Aorta (tissue), 5 donors: ENCODE measurements at regions not wholly inside any gene's neighbourhood (a gene's known extent, or its start where the extent isn't known, plus 50 kb on each side); places are given as distances from the start of the nearest gene placed in this dataset.

Experiments
- ATAC-seq: fragments of 200-7000 bp; cut with Tn5 transposase; one replicate; pipeline ENCODE4 v1.9.1; 2022; ENCODE audit warnings: moderate library complexity; ENCODE audit not compliant: low FRiP score
- DNase-seq, 2 donors: peaks; one replicate each; pipeline ENCODE4 v3.0.0-alpha.2; 2020
- H3K27ac ChIP-seq, 2 donors: one replicate each; pipeline ENCODE4 v1.5.1; 2013; ENCODE audit warnings: low read length in 2 of 2, mild to moderate bottlenecking in 2 of 2, moderate library complexity in 2 of 2, control low read depth in 1 of 2, inconsistent platforms in 1 of 2, low read depth in 1 of 2
- H3K27me3 ChIP-seq, 2 donors: one replicate each; pipeline ENCODE4 v1.6.1; 2013; ENCODE audit warnings: control low read depth in 1 of 2, low read length in 1 of 2, mild to moderate bottlenecking in 1 of 2, moderate library complexity in 1 of 2; ENCODE audit not compliant: insufficient read depth in 2 of 2, control insufficient read depth in 1 of 2
- H3K36me3 ChIP-seq, 2 donors: one replicate each; pipeline ENCODE4 v1.6.1; 2013; ENCODE audit warnings: control low read depth in 1 of 2, low read length in 1 of 2, mild to moderate bottlenecking in 1 of 2; ENCODE audit not compliant: insufficient read depth in 2 of 2, control insufficient read depth in 1 of 2
- H3K4me1 ChIP-seq, 2 donors: one replicate each; pipeline ENCODE4 v1.6.1; 2013; ENCODE audit warnings: low read length in 2 of 2, control low read depth in 1 of 2, mild to moderate bottlenecking in 1 of 2, moderate library complexity in 1 of 2; ENCODE audit not compliant: insufficient read depth in 2 of 2, control insufficient read depth in 1 of 2
- H3K4me3 ChIP-seq, 2 donors: one replicate each; pipeline ENCODE4 v1.5.1; 2013; ENCODE audit warnings: low read length in 2 of 2, control low read depth in 1 of 2, mild to moderate bottlenecking in 1 of 2
- H3K9me3 ChIP-seq: one replicate; pipeline ENCODE4 v1.6.1; 2013; ENCODE audit warnings: mild to moderate bottlenecking, low read length; ENCODE audit not compliant: control insufficient read depth
- WGBS, 2 donors: extraction: QIAGEN DNeasy Blood & Tissue Kit; methylation state at CpG; one replicate each; pipeline ENCODE4 v1.1.7; 2013; 5-methylcytosine and 5-hydroxymethylcytosine counted together
- intact Hi-C, 2 donors: fragments of 100-400 bp; cut with DNase I; formaldehyde crosslinking; loops; one replicate each; pipeline versions ENCODE4 v1.14.2 to v1.15.0; 2022
- donor health status: healthy with polysubstance abuse.
- donor health status: Bipolar disorder and iron deficiency.
- donor health status: DM: no; HTN: no; CAD: no.
- donor health status: DM: no; HTN: no; CAD: no.
- donor health status: DM: yes; HTN: yes; CAD: no.

DNA sequence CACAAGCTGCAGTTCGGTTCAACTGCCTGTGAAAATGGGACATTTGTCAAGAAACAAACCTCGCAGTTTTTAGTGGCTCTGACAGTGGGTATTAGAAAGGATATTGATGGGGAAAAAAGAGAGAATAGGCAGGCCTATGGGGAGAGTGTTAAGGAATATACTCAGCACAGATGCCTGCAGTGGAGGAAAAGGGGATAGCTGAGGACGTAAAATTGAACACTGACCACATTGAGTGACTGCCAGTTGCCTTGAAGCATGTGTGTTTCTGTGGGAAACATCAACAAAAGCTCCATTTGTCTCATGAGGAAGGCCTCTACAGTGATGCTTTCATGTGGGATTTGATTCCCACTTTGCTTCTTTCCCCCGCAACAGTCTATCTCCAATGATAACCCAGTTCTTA is 1042.1 kb downstream of the TUSC7 start:
- WGBS, 2 donors, result 93 to 94% methylated on average over 4 of the region's 4 CpGs

GRCh38 chr3:117752984-117753717 is 1043.6 kb downstream of the TUSC7 start:
- 85 to 91% methylated on average over 3 of the region's 3 CpGs for WGBS, 2 donors
- H3K27ac ChIP-seq, result no peak overlapping the region
- no peak for ATAC-seq
- no peak for DNase-seq
- intact Hi-C loops, result no loop called here
- no peak overlapping the region for H3K4me3 ChIP-seq
- no peaks in the 10 kb centered on the region for H3K4me1 ChIP-seq
- H3K36me3 ChIP-seq, result no peaks in the 10 kb centered on the region
- no peaks in the 10 kb centered on the region for H3K27me3 ChIP-seq
- H3K9me3 ChIP-seq, result no peaks in the 10 kb centered on the region

More for the DNA sequence above, 1042.1 kb downstream of the TUSC7 start:
- intact Hi-C loops, result no loop called here
- H3K9me3 ChIP-seq, result no peaks in the 10 kb centered on the region
- no peak for ATAC-seq
- no peak overlapping the region for H3K27ac ChIP-seq
- H3K27me3 ChIP-seq, result no peaks in the 10 kb centered on the region
- no peaks in the 10 kb centered on the region for H3K36me3 ChIP-seq
- DNase-seq, result no peak
- H3K4me3 ChIP-seq, result no peak overlapping the region
- H3K4me1 ChIP-seq, result no peaks in the 10 kb centered on the region

- H3K27me3 ChIP-seq, result no peaks in the 10 kb centered on the region
- intact Hi-C loops, result no loop called here
- H3K4me3 ChIP-seq, result no peak overlapping the region
- no peaks in the 10 kb centered on the region for H3K36me3 ChIP-seq
- H3K9me3 ChIP-seq, result no peaks in the 10 kb centered on the region
- H3K4me1 ChIP-seq, result no peaks in the 10 kb centered on the region
- ATAC-seq (no peak), DNase-seq (no peak)
- WGBS, 2 donors, result 83 to 84% methylated on average over 2 of the region's 2 CpGs
- H3K27ac ChIP-seq, result no peak overlapping the region
These were observed 1044.5 kb downstream of the TUSC7 start for GRCh38 chr3:117754058-117754457.

DNA sequence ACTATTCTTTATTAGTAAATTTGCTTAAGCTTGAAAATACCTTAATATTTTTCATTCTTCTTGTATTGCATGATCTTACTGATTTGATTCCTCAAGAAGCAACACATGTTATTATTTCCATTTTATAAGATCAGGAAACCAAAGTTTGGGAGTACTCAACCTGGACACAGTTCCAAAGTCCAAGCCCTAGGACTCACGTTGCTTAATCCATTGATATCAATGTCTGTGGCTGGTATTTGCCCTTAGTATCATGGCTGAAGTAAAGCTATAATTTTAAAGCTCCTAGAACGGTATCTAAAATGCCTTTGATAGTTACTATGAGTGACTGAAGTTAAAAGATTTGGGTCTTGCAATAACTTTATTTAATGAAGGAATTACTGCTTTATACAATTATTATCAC is 1045.3 kb downstream of the TUSC7 start:
- intact Hi-C loops, result no loop called here
- Histone ChIP-seq H3K27me3 (no peaks in the 10 kb centered on the region), H3K4me1 (no peaks in the 10 kb centered on the region), H3K4me3 (no peak overlapping the region), H3K27ac (no peak overlapping the region), H3K9me3 (no peaks in the 10 kb centered on the region), H3K36me3 (no peaks in the 10 kb centered on the region)
- WGBS, 2 donors, result 64 to 78% methylated on average over 2 of the region's 2 CpGs
- ATAC-seq (no peak), DNase-seq (no peak)

- WGBS, 2 donors, result 47 to 48% methylated on average over 3 of the region's 3 CpGs
- intact Hi-C loops, result no loop called here
- H3K27me3 ChIP-seq, result no peaks in the 10 kb centered on the region
These were observed 1047.0 kb downstream of the TUSC7 start for GRCh38 chr3:117756563-117756962.

GRCh38 chr3:117761703-117762620 is 1052.4 kb downstream of the TUSC7 start:
- Histone ChIP-seq H3K27me3 (peaks cover 0 to 2% of the 10 kb centered on the region in 2 donors), H3K27ac (no peak overlapping the region), H3K4me3 (no peak overlapping the region), H3K9me3 (no peaks in the 10 kb centered on the region), H3K36me3 (no peaks in the 10 kb centered on the region), H3K4me1 (no peaks in the 10 kb centered on the region)
- intact Hi-C loops, result no loop called here
- DNase-seq (peak in 1 of 2 donors; percentile 56), ATAC-seq (no peak)
- whole genome bisulfite sequencing, 2 donors, result 13 to 17% methylated on average over 4 of the region's 4 CpGs

More at GRCh38 chr3:117756563-117756962, 1047.0 kb downstream of the TUSC7 start:
- Histone ChIP-seq H3K9me3 (no peaks in the 10 kb centered on the region), H3K4me1 (no peaks in the 10 kb centered on the region), H3K4me3 (no peak overlapping the region), H3K36me3 (no peaks in the 10 kb centered on the region), H3K27ac (no peak overlapping the region)
- DNase-seq, result no peak
- no peak for ATAC-seq

DNA sequence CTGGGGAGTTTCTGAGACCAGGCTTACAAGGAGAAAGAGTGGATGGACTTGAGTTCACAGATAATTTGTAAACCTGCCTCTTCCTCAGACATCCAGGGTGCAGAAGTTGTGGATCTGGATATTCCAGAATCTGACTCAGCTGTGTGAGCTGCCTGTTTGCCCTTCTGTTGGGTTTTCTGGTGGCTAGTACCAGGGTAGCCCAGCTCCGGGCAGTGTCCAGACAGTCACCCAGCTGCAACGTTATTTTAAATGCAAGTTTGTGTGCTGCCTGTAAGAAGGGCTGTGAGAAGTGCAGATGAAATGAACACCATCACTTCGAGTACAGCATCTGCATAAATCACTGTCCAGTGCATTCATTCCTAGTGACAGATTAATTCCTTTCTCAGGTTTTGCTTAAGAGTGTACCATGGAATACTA is 1053.0 kb downstream of the TUSC7 start:
- intact Hi-C loops, result no loop called here
- H3K4me3 ChIP-seq, result no peak overlapping the region
- H3K27ac ChIP-seq, result no peak overlapping the region
- peaks cover 0 to 2% of the 10 kb centered on the region in 2 donors for H3K27me3 ChIP-seq
- H3K36me3 ChIP-seq, result no peaks in the 10 kb centered on the region
- no peaks in the 10 kb centered on the region for H3K9me3 ChIP-seq
- ATAC-seq, result peak; percentile 24
- H3K4me1 ChIP-seq, result no peaks in the 10 kb centered on the region
- no peak for DNase-seq
- 4 to 12% methylated on average over 3 of the region's 3 CpGs for WGBS, 2 donors

DNA sequence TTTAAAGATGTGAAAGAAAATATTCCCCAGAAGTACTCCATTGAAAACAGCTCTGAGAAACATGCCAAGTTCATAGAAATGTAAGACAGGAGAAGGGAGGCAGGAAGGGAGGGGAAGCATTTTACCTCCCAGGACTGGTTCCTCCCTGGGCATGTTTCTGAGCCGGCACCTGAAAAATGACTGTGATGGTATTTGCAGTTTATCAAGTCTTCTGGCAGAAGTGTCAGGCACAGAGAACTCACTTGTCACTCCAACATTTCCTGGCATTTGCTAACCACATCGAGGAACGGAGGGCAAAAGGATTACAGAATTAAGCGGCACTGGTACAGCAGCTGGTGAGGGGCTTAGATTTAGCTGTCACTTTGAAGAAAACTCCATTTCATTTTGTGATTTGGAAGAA is 1054.0 kb downstream of the TUSC7 start:
- whole genome bisulfite sequencing, 2 donors, result 27 to 47% methylated on average over 4 of the region's 4 CpGs
- no peaks in the 10 kb centered on the region for H3K9me3 ChIP-seq
- DNase-seq (no peak), ATAC-seq (no peak)
- no peaks in the 10 kb centered on the region for H3K4me1 ChIP-seq
- no peak overlapping the region for H3K4me3 ChIP-seq
- intact Hi-C loops, result no loop called here
- no peak overlapping the region for H3K27ac ChIP-seq
- H3K36me3 ChIP-seq, result no peaks in the 10 kb centered on the region
- peaks cover 0 to 2% of the 10 kb centered on the region in 2 donors for H3K27me3 ChIP-seq
